BJ (cell line): ENCODE measurements at regions not wholly inside any gene's neighbourhood (a gene's known extent, or its start where the extent isn't known, plus 50 kb on each side); places are given as distances from the start of the nearest gene placed in this dataset.
"Not testable (repeated sequence)": the region's sequence is repeated elsewhere in the genome, so short reads cannot be mapped to it uniquely, and the experiment has no call there.

Source experiments
- CTCF ChIA-PET: fragments of 350-600 bp; formaldehyde crosslinking; extraction: SDS; loops from one replicate; lab custom pipeline; 2021; ENCODE audit warnings: antibody characterized with exemption, inconsistent platforms; lab: Yijun Ruan, JAX
- POLR2A ChIA-PET: fragments of 300-600 bp; sonication (Branson Sonifier 250); formaldehyde crosslinking; extraction: SDS; loops from one replicate; lab custom pipeline; 2021; ENCODE audit warnings: antibody characterized with exemption; lab: Charles Lee
- DNase-seq: peaks from one replicate; pipeline ENCODE4 v3.0.0-alpha.2; 2011; ENCODE audit warnings: low read depth
- H3K27me3 ChIP-seq: 2 replicates; pipeline ENCODE4 v1.6.0; 2011; ENCODE audit warnings: low read length; ENCODE audit not compliant: control insufficient read depth, insufficient read depth
- H3K36me3 ChIP-seq: 2 replicates; pipeline ENCODE4 v1.5.1; 2011; ENCODE audit warnings: low read length; ENCODE audit not compliant: control insufficient read depth, insufficient read depth
- H3K4me3 ChIP-seq: 2 replicates; pipeline ENCODE4 v1.5.1; 2011; ENCODE audit warnings: low read depth, mild to moderate bottlenecking, control low read depth, low read length
- CTCF ChIP-seq: IDR thresholded peaks from 2 replicates; pipeline ENCODE4 v1.5.1; 2011; ENCODE audit warnings: low read depth, mild to moderate bottlenecking, control low read depth, inconsistent platforms, low read length, moderate library complexity; ENCODE audit not compliant: insufficient read depth

GRCh38 chr6:169092375-169092774 lies 161.3 kb downstream of the THBS2 start:
- TF ChIP-seq CTCF: no peak
- H3K4me3 ChIP-seq: no peak overlapping the region
- no peaks in the 10 kb centered on the region for H3K27me3 ChIP-seq
- no peaks in the 10 kb centered on the region for H3K36me3 ChIP-seq
- no peak for DNase-seq
- CTCF ChIA-PET: interaction anchor here (0.6 to 1.6 kb wide), 3 partner anchors 64 to 134 kb away, joined by 3 read pairs; no protein-coding TSS in a partner anchor
- POLR2A ChIA-PET: interaction anchor here (0.5 kb wide), 1 partner anchor 246 kb away, joined by 4 read pairs; no protein-coding TSS in a partner anchor

DNA sequence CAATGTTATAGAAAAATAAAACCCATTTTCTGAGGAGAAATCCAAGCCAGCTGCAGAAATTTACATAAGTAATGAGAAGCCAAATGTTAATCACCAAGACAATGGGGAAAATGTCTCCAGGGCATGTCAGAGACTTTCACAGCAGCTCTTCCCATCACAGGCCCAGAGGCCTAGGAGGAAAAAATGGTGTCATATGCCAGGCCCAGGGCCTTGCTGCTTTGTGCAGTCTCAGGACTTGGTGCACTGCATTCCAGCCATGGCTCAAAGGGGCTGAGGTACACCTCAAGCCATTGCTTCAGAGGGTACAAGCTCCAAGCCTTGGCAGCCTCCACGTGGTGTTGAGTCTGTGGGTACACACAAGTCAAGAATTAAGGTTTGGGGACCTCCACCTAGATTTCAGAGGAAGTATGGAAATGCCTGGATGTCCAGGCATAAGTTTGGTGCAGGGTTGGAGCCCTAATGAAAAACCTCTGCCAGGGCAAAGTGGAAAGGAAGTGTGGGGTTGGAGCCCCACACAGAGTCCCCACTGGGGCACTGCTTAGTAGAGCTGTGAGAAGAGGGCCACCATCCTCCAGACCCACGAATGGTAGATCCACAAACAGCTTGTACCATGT lies 163.0 kb downstream of the THBS2 start:
- POLR2A ChIA-PET, H3K36me3 ChIP-seq, H3K27me3 ChIP-seq, H3K4me3 ChIP-seq, CTCF ChIA-PET, DNase-seq: not testable (repeated sequence)

DNA sequence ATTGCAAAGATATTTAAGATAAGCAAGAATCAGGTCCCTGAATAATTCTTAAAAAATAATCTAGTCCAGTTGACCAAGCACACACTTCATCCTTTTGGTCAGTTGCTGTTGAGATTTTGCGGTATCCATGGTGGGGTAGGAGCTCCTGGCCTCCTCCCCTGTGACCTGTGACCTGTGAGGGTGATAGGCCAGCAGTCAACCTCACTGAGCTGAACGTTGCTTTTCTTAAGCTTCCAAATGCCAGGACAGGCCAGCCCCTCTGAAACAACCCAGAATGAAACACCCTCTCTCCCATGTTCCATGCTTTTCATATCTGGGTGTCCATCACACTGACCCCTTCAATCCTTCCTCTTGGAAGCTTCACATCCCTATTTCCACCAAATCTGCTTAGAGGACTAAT lies 164.9 kb downstream of the THBS2 start:
- no peak for TF ChIP-seq CTCF
- ChIA-PET POLR2A (no interaction called here), CTCF (interaction anchor here (0.9 kb wide), 1 partner anchor 8 kb away, joined by 4 read pairs; no protein-coding TSS in a partner anchor)
- H3K27me3 ChIP-seq: no peaks in the 10 kb centered on the region
- H3K36me3 ChIP-seq: no peaks in the 10 kb centered on the region
- DNase-seq: no peak
- H3K4me3 ChIP-seq: no peak overlapping the region

DNA sequence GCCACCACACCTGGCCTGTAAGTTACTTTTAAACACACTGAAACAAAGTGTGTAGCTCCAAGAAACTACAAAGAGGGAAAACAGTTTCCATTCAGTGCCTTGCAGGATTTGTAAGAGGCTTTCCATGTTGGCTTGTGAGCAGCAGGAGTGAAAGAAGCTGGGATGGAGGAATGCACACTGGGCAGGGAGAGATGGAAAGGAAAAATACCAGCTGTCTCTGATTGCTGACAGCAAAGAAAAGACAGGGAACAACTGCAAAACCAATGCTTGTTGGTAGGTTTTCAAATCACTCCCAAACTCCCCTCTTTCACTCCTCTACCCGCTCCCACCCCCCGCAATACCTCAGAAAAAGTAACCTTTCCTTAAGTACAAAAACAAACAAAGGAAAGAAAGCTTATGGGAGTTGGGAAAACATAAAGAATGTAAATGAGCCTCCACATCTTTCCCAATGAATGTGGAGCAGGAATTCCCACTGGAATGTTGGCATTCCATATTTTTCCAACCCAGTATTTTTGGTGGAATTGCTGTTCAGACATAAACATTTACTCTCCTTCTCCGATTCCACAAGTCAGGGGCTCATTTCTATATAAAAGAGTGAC lies 166.1 kb downstream of the THBS2 start:
- Histone ChIP-seq H3K36me3 (no peaks in the 10 kb centered on the region), H3K4me3 (no peak overlapping the region), H3K27me3 (no peaks in the 10 kb centered on the region)
- ChIA-PET POLR2A (interaction anchor here (0.6 to 1.1 kb wide), 2 partner anchors 10 to 56 kb away, joined by 4 to 5 read pairs; no protein-coding TSS in a partner anchor), CTCF (interaction anchor here (1.5 kb wide), 1 partner anchor 14 kb away, joined by 4 read pairs; no protein-coding TSS in a partner anchor)
- TF ChIP-seq CTCF: no peak
- no peak for DNase-seq

- H3K4me3 ChIP-seq, POLR2A ChIA-PET, DNase-seq, H3K36me3 ChIP-seq, H3K27me3 ChIP-seq: not testable (repeated sequence)
- CTCF ChIA-PET: interaction anchor here (0.7 to 1.5 kb wide), 3 partner anchors 10 to 18 kb away, joined by 4 to 7 read pairs (median 4); no protein-coding TSS in a partner anchor
Measured at GRCh38 chr6:169086616-169087015, 167.0 kb downstream of the THBS2 start.

DNA sequence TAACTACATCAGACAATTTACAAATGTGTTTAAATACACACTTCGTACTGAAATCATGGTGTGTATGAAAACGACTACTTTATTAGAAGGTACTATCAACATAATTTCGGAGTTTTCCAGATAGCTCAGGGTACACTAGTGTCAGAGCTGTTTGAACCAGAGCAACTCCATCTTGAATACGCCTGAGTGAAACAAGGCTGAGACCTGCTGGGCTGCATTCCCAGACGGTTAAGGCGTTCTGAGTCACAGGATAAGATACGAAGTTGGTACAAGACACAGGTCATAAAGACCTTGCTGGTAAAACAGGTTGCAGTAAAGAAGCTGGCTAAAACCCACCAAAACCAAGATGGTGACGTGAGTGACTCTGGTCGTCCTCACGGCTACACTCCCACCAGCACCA lies 167.6 kb downstream of the THBS2 start:
- POLR2A ChIA-PET: no interaction called here
- DNase-seq: no peak
- CTCF ChIA-PET: interaction anchor here (0.7 to 1.5 kb wide), 4 partner anchors 9 to 104 kb away, joined by 3 to 7 read pairs (median 6); no protein-coding TSS in a partner anchor
- no peak for TF ChIP-seq CTCF
- no peak overlapping the region for H3K4me3 ChIP-seq
- no peaks in the 10 kb centered on the region for H3K27me3 ChIP-seq
- no peaks in the 10 kb centered on the region for H3K36me3 ChIP-seq
